ENCODE measurements at regions not wholly inside any gene's neighbourhood (a gene's known extent, or its start where the extent isn't known, plus 50 kb on each side); places are given as distances from the start of the nearest gene placed in this dataset.

DNA sequence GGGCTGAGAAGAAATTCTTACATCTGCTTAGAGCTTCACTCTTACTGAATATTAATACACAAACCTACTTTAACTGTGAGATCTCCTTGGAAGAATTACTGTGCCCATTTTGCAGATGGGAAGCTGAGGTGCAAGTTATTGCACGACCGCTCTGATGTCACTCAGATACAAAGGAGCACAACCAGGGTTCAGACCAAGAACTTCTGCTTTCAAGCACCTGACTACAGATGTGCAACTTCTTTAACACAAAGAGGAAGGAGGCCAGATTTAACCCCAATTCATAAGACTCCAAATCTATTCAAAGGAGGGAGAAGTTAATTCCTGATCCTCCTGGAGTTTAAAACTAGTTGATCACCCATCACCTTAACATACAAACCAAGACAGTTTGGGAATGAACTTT is 232.6 kb downstream of the VRK1 start:
- TF ChIP-seq, protein P1, sequence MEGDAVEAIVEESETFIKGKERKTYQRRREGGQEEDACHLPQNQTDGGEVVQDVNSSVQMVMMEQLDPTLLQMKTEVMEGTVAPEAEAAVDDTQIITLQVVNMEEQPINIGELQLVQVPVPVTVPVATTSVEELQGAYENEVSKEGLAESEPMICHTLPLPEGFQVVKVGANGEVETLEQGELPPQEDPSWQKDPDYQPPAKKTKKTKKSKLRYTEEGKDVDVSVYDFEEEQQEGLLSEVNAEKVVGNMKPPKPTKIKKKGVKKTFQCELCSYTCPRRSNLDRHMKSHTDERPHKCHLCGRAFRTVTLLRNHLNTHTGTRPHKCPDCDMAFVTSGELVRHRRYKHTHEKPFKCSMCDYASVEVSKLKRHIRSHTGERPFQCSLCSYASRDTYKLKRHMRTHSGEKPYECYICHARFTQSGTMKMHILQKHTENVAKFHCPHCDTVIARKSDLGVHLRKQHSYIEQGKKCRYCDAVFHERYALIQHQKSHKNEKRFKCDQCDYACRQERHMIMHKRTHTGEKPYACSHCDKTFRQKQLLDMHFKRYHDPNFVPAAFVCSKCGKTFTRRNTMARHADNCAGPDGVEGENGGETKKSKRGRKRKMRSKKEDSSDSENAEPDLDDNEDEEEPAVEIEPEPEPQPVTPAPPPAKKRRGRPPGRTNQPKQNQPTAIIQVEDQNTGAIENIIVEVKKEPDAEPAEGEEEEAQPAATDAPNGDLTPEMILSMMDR (IDR thresholded peaks at IDR 0.05), result no peak
- TF ChIP-seq POLR2A (IDR thresholded peaks at IDR 0.05) (no peak), EP300 (IDR thresholded peaks at IDR 0.05) (no peak), POLR2AphosphoS5 (IDR thresholded peaks at IDR 0.05) (no peak)
